NB4 (cell line): ENCODE measurements at regions not wholly inside any gene's neighbourhood (a gene's known extent, or its start where the extent isn't known, plus 50 kb on each side); places are given as distances from the start of the nearest gene placed in this dataset.

Source experiments
- DNase-seq: peaks from one replicate; pipeline ENCODE4 v3.0.0; 2010; ENCODE audit warnings: low read depth
- H3K4me3 ChIP-seq: one replicate; pipeline ENCODE4 v1.5.1; 2011; ENCODE audit warnings: mild to moderate bottlenecking, low read depth, low read length, moderate library complexity
- CTCF ChIP-seq: IDR thresholded peaks from one replicate; pipeline ENCODE4 v1.5.1; 2012; ENCODE audit warnings: low read depth, low read length
- MAX ChIP-seq: IDR thresholded peaks from 2 replicates; pipeline ENCODE4 v1.6.1; 2011; ENCODE audit warnings: low read depth, low read length
- MYC ChIP-seq: IDR thresholded peaks from 2 replicates; pipeline ENCODE4 v1.6.1; 2011; ENCODE audit warnings: low read depth, low read length
- POLR2A ChIP-seq: IDR thresholded peaks from 2 replicates; pipeline ENCODE4 v1.6.1; 2011; ENCODE audit warnings: mild to moderate bottlenecking; ENCODE audit not compliant: insufficient read length; ENCODE audit errors: extremely low read depth

- no peak overlapping the region for H3K4me3 ChIP-seq
- no peak for DNase-seq
- TF ChIP-seq MAX (no peak), CTCF (no peak), MYC (no peak), POLR2A (no peak)
Measured at GRCh38 chr19:29292562-29292961, 79.6 kb upstream of the UQCRFS1 start.

- DNase-seq = no peak
- H3K4me3 ChIP-seq = no peak overlapping the region
- TF ChIP-seq MAX = no peak
- no peak for TF ChIP-seq CTCF
- TF ChIP-seq POLR2A = no peak
- TF ChIP-seq MYC = no peak
Measured at GRCh38 chr19:29293292-29293691, 80.3 kb upstream of the UQCRFS1 start.

GRCh38 chr19:29293736-29294342 is 80.9 kb upstream of the UQCRFS1 start:
- TF ChIP-seq MYC (no peak), MAX (no peak), CTCF (no peak), POLR2A (no peak)
- peak; percentile 56 for DNase-seq
- H3K4me3 ChIP-seq = no peak overlapping the region

GRCh38 chr19:29294343-29294811 is 81.4 kb upstream of the UQCRFS1 start:
- TF ChIP-seq CTCF (no peak), POLR2A (no peak), MAX (peak; percentile 38), MYC (0 out of 2 replicates have a peak, but pooled peaks have one; percentile 15)
- peak; percentile 55 for DNase-seq
- no peak overlapping the region for H3K4me3 ChIP-seq

- TF ChIP-seq MAX = no peak
- TF ChIP-seq POLR2A = no peak
- TF ChIP-seq CTCF = no peak
- no peak for TF ChIP-seq MYC
- H3K4me3 ChIP-seq = no peak overlapping the region
- DNase-seq = no peak
Measured at GRCh38 chr19:29295285-29295684, 82.3 kb upstream of the UQCRFS1 start.

- TF ChIP-seq CTCF = no peak
- no peak for TF ChIP-seq MYC
- no peak for TF ChIP-seq POLR2A
- no peak overlapping the region for H3K4me3 ChIP-seq
- no peak for DNase-seq
Measured at GRCh38 chr19:29297381-29297780, 84.4 kb upstream of the UQCRFS1 start.
